Thyroid gland (tissue), 4 donors: ENCODE measurements at regions not wholly inside any gene's neighbourhood (a gene's known extent, or its start where the extent isn't known, plus 50 kb on each side); places are given as distances from the start of the nearest gene placed in this dataset.

ENCODE experiments used
- DNase-seq, 2 donors: peaks; one replicate each; pipeline ENCODE4 v3.0.0-alpha.2; 2019
- H3K27ac ChIP-seq, 3 donors: fragments of 200-600 bp; sonication (generic); 1 replicate in 2 of 3; 2 replicates in 1 of 3; pipeline ENCODE4 v1.5.1; 2016 to 2019; ENCODE audit warnings: mild to moderate bottlenecking in 1 of 3, moderate library complexity in 1 of 3
- H3K27me3 ChIP-seq: fragments of 200-600 bp; sonication (generic); one replicate; pipeline ENCODE4 v1.5.1; 2019
- H3K36me3 ChIP-seq, 2 donors: fragments of 200-600 bp; sonication (generic); one replicate each; pipeline ENCODE4 v1.5.1; 2016 to 2019
- H3K4me1 ChIP-seq, 2 donors: fragments of 200-600 bp; sonication (generic); one replicate each; pipeline ENCODE4 v1.5.1; 2017 to 2019
- H3K4me3 ChIP-seq, 3 donors: fragments of 200-600 bp; sonication (generic); replicated peaks in 1 of 3; 1 replicate in 2 of 3; 2 replicates in 1 of 3; pipeline ENCODE4 v1.5.1; 2016; ENCODE audit warnings: mild to moderate bottlenecking in 1 of 3
- H3K9me3 ChIP-seq: fragments of 200-600 bp; sonication (generic); one replicate; pipeline ENCODE4 v1.5.1; 2017
- CTCF ChIP-seq, 6 experiments: fragments of 200-600 bp in 3 of 6; fragments of 450-650 bp in 3 of 6; sonication (generic) in 3 of 6; IDR thresholded peaks; one replicate each; pipeline ENCODE4 v1.5.1; 2016 to 2019; ENCODE audit warnings: antibody characterized with exemption in 6 of 6, mild to moderate bottlenecking in 2 of 6, inconsistent platforms in 1 of 6, moderate library complexity in 1 of 6
- POLR2A ChIP-seq, 2 donors: fragments of 450-650 bp; IDR thresholded peaks; one replicate each; pipeline ENCODE4 v1.6.1; 2017; ENCODE audit warnings: antibody characterized with exemption in 2 of 2, mild to moderate bottlenecking in 2 of 2, moderate library complexity in 1 of 2
- WGBS, 2 donors: methylation state at CpG; one replicate each; pipeline ENCODE4 v1.1.5; 2017; 5-methylcytosine and 5-hydroxymethylcytosine counted together
- intact Hi-C: fragments of 100-400 bp; cut with DNase I; formaldehyde crosslinking; loops from one replicate; pipeline ENCODE4 v1.15.1; 2023

GRCh38 chr2:139098961-139099360 lies 318.8 kb upstream of the NXPH2 start:
- intact Hi-C loops: no loop called here
- H3K4me1 ChIP-seq: no peaks in the 10 kb centered on the region

GRCh38 chr2:139083121-139083520 lies 302.9 kb upstream of the NXPH2 start:
- Histone ChIP-seq H3K4me3 (no peak overlapping the region), H3K4me1 (no peaks in the 10 kb centered on the region), H3K27me3 (no peaks in the 10 kb centered on the region), H3K9me3 (no peaks in the 10 kb centered on the region), H3K36me3 (no peaks in the 10 kb centered on the region), H3K27ac (no peak overlapping the region)
- intact Hi-C loops: no loop called here
- no peak for DNase-seq
- TF ChIP-seq POLR2A (IDR thresholded peaks at IDR 0.05): no peak
- TF ChIP-seq CTCF (IDR thresholded peaks at IDR 0.05): no peak

More at GRCh38 chr2:139098961-139099360, 318.8 kb upstream of the NXPH2 start:
- Histone ChIP-seq H3K36me3 (no peaks in the 10 kb centered on the region), H3K27ac (no peak overlapping the region), H3K4me3 (no peak overlapping the region), H3K27me3 (no peaks in the 10 kb centered on the region), H3K9me3 (no peaks in the 10 kb centered on the region)
- 77 to 89% methylated on average over 2 of the region's 2 CpGs for WGBS, 2 donors
- TF ChIP-seq CTCF (IDR thresholded peaks at IDR 0.05): no peak
- TF ChIP-seq POLR2A (IDR thresholded peaks at IDR 0.05): no peak
- no peak for DNase-seq

GRCh38 chr2:139080244-139080643 lies 300.1 kb upstream of the NXPH2 start:
- Histone ChIP-seq H3K27me3 (no peaks in the 10 kb centered on the region), H3K36me3 (no peaks in the 10 kb centered on the region), H3K9me3 (no peaks in the 10 kb centered on the region), H3K27ac (no peak overlapping the region), H3K4me3 (no peak overlapping the region), H3K4me1 (no peaks in the 10 kb centered on the region)
- intact Hi-C loops: no loop called here
- DNase-seq: no peak
- TF ChIP-seq POLR2A (IDR thresholded peaks at IDR 0.05) (no peak), CTCF (IDR thresholded peaks at IDR 0.05) (no peak)

GRCh38 chr2:139079311-139079710 lies 299.1 kb upstream of the NXPH2 start:
- intact Hi-C loops: no loop called here
- no peak for TF ChIP-seq POLR2A (IDR thresholded peaks at IDR 0.05)
- TF ChIP-seq CTCF (IDR thresholded peaks at IDR 0.05): no peak

GRCh38 chr2:139078376-139078775 lies 298.2 kb upstream of the NXPH2 start:
- Histone ChIP-seq H3K4me1 (no peaks in the 10 kb centered on the region), H3K9me3 (no peaks in the 10 kb centered on the region), H3K27ac (no peak overlapping the region), H3K36me3 (no peaks in the 10 kb centered on the region), H3K4me3 (no peak overlapping the region), H3K27me3 (no peaks in the 10 kb centered on the region)
- intact Hi-C loops: no loop called here
- 13 to 20% methylated on average over 1 of the region's 1 CpG for WGBS, 2 donors
- DNase-seq: no peak
- TF ChIP-seq CTCF (IDR thresholded peaks at IDR 0.05) (no peak), POLR2A (IDR thresholded peaks at IDR 0.05) (no peak)

More at GRCh38 chr2:139079311-139079710, 299.1 kb upstream of the NXPH2 start:
- no peaks in the 10 kb centered on the region for H3K27me3 ChIP-seq
- DNase-seq: no peak
- no peak overlapping the region for H3K4me3 ChIP-seq
- H3K27ac ChIP-seq: no peak overlapping the region
- H3K9me3 ChIP-seq: no peaks in the 10 kb centered on the region
- H3K36me3 ChIP-seq: no peaks in the 10 kb centered on the region
- WGBS, 2 donors: 89 to 94% methylated on average over 2 of the region's 2 CpGs
- H3K4me1 ChIP-seq: no peaks in the 10 kb centered on the region
